Stimulated activated CD8-positive, alpha-beta memory T cell treated with anti-CD3 and anti-CD28 coated beads, Interleukin-7, amount 100 ng/mL, for 48 hours (primary cell): ENCODE measurements at regions not wholly inside any gene's neighbourhood (a gene's known extent, or its start where the extent isn't known, plus 50 kb on each side); places are given as distances from the start of the nearest gene placed in this dataset.
"Not testable (repeated sequence)": the region's sequence is repeated elsewhere in the genome, so short reads cannot be mapped to it uniquely, and the experiment has no call there.

Experiments
- DNase-seq, 2 donors: peaks; one replicate each; pipeline ENCODE4 v3.0.0-alpha.2; 2020; ENCODE audit warnings: low read depth in 1 of 2; ENCODE audit errors: extremely low read depth in 1 of 2

DNA sequence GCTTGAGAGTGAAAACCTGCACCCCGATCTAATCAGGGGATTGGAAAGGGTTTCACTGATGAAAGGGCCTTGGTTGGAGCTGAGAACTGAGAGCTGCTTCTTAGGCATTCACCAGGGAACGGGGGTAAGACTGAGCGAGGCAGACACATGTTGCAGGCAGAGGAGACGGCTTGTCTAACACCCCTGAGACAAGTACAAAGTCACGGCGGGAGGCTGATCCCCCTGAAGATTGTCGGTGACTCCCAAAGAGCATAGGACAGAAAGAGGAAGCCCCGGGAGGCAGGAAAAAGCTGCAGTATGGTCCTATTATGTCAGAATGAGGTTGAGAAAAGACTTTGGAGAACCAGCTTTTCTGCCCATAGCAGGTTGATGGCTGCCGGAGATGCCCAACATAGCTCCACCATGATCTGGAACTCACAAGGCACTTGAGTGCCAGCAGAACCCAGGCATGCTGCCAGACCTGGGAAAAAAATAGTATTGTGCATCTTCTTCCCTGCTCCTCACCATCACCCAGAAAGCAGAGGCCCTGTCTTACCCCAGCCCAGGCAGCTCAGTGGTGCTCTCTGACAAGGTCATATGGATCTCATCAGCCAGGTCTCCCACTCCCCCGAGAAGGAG, 463.9 kb upstream of the PROX1 start:
- no peak for DNase-seq

DNA sequence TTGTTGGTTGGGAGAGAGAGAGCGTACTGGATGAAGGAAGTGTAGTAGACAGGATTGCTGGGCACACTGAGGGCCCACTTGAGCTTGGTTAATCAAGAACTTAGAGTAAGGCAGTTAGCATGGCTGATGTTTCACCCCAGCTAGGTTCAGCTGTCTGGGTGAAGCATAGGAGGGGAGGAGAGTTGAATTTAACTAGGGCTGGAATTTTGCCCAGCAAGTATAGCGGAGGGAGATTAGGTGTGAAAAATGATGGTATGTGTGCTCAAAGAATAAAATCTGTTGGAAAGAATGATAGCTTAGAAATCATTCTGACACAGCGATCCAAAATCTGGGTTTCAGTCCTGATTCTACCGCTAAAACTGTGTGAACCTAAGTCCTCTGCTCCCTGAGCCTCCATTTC, 461.5 kb upstream of the PROX1 start:
- DNase-seq, result no peak

DNA sequence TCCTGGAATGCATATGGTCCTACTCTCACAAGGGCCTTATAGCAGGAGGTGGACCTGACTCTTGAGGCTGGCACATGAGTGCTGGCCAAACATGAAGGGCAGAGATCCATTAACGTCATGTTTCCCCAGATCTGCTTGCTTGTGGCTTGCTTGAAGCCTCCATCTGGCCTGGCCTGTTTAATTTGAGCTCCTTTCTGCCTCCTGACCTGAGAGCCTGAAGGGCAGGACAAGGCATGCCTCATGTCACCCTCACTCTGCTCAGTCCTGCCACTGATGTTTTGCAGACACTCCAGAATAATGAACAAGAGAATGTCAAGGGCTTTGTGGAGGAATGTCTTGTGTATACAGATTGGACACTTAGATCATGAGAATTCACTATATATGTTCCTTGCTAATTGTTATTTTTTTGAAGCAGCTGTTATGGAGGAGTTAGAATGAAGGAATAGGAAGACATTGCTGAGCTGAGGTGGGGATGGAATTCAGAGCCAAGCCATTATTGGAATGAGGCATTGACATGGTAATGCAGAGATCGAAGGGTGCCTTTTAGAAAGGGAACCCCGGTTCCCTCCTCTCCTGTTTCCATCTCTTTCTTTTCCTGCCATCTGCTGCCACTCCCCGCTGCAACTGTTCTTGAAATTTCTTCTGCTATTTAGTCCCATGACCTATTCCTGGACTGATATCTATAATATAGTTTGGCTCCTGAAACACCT, 457.0 kb upstream of the PROX1 start:
- DNase-seq, result no peak

DNA sequence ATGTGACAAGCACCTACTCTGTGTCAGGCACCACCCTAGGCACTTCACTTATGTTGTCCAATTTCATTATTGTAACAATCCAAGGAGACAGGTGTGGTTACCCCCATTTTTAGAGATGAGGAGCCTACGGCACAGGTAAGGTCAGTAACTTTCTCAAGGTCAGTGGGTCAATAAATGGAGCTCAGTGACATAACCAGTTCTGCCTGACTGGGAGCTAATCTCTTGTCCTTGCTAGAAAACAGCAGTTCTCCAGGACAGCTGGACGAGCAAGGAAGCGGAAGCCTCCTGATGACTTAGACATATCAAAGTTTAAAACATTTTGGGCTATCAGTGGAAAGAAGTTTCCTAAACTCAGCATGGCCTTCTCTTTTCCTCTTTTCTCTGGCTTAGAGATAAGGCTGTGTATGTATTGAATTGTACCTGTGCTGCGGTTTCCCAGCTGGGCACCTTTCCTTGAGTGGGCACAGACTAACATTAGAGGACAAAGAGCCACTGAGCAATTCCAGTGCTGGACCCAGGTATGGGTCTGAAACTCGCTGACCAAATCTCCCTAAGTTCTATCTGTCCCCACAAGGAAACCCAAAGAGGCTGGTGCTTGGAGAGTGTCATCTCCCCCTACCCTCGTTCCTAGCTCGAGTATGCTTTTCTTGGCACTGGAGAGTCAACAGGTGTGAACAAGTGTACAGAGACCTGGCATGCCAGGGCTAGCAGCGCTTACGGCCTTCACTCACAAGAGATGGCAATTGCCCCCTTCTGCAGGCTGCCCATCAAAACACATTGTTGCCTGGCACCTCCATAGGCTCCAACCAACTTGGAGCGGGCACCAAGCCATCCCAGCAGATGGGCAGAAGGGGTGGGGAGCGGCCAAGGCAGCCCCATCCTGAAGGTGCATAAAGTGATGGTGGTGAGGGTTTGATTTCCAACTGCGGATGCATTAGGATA, 456.1 kb upstream of the PROX1 start:
- no peak for DNase-seq

DNA sequence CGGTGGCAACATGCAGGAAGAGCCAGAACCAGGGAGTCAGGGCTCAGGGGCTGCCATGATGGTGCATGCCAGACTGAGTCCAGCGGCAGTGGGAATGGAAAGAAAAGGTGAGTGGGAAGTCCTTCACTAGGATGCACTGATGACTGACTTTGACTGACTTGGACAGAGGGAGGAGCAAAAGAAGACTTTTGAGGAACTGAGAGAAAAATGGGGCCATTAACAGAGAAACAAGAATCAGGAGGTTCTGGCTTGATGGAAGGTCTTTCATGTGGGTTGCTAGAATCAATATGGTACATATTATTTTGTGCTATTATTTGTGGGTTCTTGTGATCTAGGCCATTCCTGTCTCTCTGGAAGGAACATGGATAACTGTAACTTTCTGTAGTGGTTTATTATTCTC, 454.6 kb upstream of the PROX1 start:
- DNase-seq, result no peak

DNA sequence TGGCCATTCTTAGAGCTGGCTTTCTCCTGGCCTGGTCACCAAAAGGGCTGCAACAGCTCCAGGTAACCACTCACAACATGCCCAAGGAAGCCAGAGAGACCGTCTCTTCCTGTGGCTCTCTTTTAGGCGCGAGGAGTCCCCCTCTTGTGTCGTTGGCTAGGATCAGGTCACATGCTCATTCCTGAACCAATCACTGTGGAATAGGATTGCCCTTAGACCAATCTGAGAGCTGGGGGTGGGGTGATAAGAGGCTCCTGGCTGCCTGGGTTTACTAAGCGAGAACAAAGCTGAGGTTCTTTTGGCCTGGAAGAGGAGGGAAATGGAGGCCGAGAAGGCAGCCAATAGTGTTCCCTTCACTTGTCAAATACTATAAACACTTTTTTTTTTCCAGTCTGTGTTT, 452.1 kb upstream of the PROX1 start:
- no peak for DNase-seq

DNA sequence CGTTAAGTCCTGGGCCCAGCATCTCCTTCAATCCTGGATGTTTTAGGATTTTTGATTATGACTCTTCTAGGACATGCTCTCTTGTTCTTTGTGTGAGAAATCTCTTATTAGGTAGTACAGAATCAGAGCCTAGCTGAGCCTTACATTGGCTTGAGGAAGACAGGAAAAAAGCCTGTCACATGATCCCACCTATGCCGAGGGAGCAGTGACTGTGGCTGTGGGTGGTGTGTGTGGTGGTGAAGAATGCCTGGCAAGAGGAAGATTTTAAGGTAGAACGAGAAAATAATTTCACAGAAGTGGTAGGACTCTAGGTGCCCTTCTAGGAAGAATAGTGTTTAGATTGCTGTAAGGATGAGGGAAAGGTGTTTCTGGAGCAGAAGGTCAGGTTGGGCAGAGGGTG, 449.5 kb upstream of the PROX1 start:
- no peak for DNase-seq

DNA sequence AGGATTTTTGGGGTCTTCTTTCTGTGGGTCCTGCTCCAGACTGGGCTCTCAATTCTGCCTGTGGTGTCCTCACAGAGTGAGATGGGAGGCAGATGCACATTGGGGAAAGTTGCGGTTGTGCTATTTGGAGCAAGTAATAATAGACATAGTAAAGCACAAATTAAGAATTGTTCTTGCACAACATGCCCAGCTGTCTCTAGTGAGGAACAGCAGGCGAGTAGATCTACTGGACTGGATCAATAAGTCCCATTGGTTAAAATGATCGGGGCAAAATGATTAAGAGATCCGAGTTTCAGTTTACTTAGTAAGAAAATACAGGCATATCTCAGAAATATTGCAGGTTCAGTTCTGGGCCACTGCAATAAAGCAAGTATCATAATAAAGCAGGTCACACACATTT, 448.3 kb upstream of the PROX1 start:
- no peak for DNase-seq

DNA sequence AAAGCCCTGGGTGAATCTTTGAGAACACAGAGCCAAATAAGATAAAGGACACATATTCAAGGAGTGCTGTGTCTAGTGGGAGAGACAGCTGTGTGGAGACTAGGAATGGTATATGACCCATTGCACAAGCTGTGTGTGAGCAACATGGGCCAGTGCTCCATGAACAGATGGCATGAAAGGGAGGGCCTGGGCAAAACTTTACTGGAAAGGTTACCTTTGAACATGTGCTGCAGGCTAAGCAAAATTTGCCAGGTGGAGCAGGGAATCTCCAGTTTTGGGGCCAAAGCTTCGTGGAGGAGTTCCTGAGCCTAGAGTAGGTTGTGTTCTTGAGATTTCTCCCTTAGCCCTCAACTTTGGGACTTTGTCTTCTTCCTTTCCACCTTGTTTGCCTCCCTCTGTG, 446.1 kb upstream of the PROX1 start:
- no peak for DNase-seq

DNA sequence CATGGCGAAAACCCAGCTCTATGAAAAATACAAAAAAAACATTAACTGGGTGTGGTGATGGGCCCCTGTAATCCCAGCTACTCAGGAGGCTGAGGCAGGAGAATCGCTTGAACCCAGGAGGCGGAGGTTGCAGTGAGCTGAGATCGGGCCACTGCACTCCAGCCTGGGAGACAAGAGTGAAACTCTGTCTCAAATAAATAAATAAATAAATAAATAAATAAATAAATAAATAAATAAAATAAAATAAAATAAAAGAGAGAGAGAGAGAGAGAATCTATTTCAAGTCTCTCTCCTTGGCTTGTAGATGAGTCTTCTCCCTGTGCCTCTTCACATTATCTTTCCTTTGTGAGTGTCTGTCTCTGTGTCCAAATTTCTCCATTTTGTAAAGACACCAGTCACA, 442.6 kb upstream of the PROX1 start:
- not testable (repeated sequence) for DNase-seq

DNA sequence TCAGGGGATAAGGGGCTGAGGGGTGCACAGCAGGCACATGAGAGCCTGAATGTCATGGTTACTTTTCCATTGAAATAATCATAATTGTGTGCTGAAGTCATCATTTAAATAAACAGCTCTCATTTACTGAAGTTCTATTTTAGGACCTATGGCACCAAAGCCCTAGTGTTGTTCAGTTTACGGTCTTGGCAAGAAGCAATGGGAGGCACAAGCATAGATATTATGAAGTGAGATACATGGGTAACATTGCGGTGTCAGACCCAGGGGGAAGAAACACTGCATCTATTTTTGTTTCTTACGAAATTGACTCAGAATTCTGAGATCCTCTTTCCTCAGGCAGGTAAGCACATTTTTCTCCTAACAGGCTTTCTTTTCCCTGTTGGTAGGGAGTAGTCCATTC, 437.8 kb upstream of the PROX1 start:
- DNase-seq, result no peak

DNA sequence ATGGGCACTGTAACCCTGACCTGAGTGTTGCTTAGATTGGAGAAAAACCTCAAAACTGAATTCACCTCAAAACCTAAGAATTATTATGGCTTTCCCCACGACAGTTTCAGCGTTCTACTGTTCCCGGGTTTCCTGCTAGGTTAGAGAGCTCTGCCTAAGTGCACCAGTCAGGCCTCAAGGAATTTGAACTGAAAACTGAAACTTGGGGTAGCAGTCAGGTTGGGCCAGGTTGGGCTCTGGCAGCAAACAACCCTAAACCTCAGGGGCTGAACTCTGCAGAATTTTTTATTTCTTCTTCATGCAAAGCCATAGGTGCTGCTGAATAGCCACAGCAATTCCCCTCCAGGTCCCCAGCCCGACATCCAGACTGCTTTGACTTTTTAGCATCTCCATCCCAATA, 437.0 kb upstream of the PROX1 start:
- DNase-seq, result no peak

DNA sequence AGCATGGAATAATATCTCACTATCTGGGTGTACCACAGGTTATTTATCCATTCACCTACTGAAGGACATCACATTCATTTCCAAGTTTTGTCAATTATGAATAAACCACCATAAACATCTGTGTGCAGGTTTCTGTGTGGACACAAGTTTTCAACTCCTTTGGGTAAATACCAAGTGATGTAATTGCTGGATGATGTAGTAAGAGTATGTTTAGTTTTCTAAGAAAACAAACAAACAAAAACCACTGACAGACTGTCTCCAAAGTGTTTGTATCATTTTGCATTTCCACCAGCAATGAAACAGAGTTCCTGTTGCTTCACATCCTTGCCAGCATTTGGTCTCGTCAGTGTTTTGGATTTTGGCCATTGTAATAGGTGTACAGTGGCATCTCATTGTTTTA, 435.7 kb upstream of the PROX1 start:
- DNase-seq, result no peak

DNA sequence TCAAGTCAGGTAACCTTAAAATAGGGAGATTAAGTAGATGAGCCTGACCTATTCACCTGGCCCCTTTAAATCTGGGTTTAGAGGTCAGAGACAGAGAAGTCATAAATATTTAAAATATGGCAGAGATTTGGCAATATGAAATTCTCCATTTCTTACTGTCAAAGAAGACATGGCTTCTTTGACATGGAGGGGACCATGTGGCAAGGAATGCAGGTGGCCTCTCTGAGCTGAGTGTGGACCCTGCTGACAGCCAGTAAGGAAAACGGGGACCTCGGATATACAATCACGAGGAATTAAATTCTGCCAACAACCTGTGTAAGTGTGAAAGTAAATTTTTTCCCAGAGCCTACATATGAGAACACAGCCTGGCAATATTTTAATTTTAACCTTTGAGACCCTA, 427.5 kb upstream of the PROX1 start:
- no peak for DNase-seq

DNA sequence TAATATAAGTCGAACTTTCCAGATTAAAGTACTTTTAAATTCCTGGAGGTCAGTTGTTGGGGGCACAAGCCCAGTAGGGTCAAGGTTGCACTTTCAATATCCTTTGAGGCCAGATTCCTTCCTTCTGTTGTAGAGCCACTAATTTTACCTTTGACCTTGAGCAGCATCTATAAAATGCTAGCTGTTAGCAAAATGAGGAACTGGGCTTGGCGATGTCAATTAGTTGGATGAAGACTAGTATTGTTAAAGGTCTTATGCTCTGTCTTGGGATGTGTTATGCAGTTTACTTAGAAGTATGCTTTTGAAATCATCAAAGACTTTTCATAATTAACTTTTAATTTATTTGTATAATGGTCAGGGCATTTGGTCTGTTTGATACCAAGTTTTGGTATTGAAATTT, 425.9 kb upstream of the PROX1 start:
- DNase-seq, result no peak

DNA sequence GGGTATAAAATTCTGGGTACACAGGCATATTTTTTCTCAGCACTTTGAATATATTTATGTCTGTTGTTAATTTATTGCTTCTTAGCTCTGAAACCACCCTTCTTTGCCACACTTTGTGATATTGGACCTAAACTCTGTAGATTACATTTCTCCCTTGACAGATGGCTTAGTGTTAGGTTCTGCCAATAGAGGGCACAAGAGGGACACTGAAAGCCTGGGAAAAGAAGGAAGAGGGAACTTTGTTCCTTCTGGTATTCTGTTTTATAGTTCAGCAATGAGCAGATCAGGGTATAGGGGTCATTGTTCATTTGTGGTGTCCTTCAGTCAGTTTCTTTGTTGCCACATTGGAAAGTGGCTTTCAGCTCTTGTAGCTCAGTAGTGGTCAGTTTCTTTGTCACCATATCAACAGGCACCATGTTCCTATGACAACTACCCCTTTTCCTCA, 423.5 kb upstream of the PROX1 start:
- DNase-seq, result no peak

DNA sequence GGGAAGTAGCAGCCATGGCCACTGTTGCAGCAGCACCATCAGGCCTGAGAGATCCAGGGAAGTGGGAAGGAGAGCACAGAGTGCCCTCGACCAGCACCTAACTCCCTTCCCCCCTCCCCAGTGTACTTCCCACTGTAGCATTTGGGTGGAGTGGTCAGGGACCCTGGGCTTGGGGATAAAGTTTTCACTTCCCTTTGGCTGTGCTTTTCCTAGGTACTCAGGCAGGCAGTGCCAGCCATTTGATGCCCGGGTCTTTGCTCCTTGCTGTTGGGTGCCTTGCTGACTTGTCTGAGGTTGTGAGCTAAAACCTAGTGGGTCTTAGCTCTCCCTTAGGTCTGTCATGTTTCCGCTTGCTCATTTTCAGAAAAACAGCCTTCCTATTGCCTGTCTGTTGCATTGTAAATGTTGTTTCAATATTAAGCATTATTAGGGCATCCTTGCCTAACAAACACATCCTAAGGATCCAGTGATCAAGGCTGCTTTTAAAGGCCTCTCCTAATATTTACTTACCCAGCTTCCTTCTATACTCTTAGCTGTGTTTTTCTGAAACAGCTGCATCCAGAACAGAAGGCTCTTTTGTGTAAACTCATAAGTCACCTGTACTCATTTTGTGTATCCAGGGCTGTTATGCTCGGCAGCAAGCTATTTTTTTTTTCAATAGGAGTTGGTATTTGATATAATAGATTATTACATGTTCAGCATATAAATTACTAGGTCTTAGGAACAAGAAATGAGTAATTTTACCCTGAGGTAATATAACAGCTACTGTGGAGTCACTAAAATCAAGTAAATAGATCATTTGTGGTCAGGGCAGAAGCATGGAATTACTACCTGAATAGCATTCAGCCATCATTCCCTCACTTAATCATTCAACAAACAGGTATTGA, 418.6 kb upstream of the PROX1 start:
- no peak for DNase-seq

DNA sequence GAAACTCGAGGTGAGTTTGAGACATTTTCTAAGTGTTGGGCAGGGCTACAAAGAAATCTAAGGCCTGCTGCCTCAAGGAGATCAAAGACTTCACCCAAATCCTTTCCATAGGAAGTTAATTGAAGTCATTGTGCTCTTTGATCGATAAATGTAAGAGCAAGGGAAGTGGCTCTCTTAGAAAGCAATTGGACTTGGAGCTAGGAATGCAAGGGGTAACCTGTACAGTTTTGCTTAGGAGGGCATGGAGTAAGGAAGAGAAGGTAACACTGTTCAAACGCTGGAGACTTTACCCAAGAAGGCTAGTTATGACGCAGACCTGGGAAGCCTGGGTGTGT, 418.0 kb upstream of the PROX1 start:
- no peak for DNase-seq

DNA sequence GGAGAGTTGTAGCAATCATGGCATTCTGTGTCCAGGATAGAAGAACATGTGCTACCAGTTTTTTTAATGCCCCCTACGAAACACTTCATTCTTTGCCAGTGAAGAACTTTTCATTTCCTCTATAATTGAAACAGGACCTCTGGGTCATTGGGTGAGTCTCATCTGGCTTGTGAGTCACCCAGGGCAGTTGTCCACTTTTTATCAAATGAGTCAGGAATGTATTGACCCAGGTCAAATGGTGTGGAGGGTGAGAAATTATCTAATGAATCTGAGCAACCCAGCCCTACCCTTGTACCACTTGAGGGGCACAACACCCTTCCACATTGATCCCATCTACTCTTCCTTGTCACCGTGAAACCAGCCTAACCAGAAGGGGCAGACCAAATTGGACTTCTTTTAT, 417.3 kb upstream of the PROX1 start:
- DNase-seq, result no peak

DNA sequence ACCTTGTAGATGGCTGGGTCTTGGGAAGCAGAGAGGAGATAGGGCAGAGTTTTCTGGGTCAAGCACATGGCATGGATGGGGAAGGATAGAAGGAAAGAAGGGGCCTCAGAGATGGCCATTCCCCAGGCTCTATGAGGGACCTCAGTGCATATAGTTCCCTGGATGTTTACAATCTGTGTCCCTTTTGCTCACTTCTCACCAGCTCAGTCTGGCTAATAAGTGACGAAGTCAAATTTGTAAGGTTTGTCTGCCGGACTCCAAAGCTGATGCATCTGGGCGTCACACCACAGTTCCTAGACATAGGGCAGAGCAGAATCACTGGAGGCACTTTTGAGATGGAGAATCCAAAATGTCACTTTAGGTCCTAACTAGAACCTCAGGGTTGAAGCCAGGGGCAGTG, 416.4 kb upstream of the PROX1 start:
- no peak for DNase-seq

DNA sequence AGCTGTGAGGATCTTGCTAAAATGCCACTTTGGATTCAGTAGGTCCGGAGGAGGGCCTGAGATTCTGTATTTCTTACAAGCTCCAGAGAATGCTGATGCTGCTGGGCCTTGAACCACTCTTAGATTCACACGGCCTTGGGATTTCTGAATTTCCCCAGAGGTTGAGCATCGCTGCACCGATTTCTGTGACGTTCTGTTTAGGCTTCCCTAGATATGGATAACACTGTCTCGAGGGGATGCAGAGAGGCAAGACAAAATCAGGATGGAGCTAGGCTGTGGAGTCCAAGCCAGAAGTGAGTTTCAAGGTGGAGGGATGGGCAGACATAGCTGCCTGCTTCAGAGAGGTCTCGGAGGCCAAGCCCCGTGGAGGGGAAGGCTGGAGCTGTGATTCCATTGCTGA, 415.9 kb upstream of the PROX1 start:
- DNase-seq, result no peak
